K562 (cell line): ENCODE measurements at regions not wholly inside any gene's neighbourhood (a gene's known extent, or its start where the extent isn't known, plus 50 kb on each side); places are given as distances from the start of the nearest gene placed in this dataset.

Source experiments
- ATAC-seq: fragments of 200-7000 bp; cut with Tn5 transposase; 3 replicates; pipeline ENCODE4 v1.9.1; 2020; ENCODE audit warnings: moderate library complexity
- BruUV-seq: library from RNA; stranded (reverse); fragments of 400-500 nt; replicated peaks from 2 replicates; lab custom pipeline; 2021; lab: Mats Ljungman, UMichigan
- CTCF ChIA-PET: fragments of 300-600 bp; formaldehyde crosslinking; extraction: SDS; loops from one replicate; lab custom pipeline; 2021; ENCODE audit warnings: low intra/inter-chr PET ratio; lab: Yijun Ruan, JAX
- POLR2A ChIA-PET: fragments of 300-600, 350-650 bp; sonication (Branson Sonifier 250); formaldehyde crosslinking; extraction: SDS; loops from one replicate; lab custom pipeline; 2021; ENCODE audit warnings: antibody characterized with exemption, inconsistent platforms; lab: Yijun Ruan, JAX
- DNase-seq, 4 experiments: peaks; one replicate each; pipeline versions ENCODE4 v3.0.0 to v3.0.0-alpha.2; 2011 to 2018; ENCODE audit warnings: low spot score in 3 of 4, mixed read lengths in 3 of 4; ENCODE audit errors: extremely low read depth in 1 of 4
- FAIRE-seq: peaks from 2 replicates; lab custom pipeline; 2011; peaks lifted over from hg19 to GRCh38; lab: Jason Lieb, UNC
- H2AFZ ChIP-seq: 2 replicates; pipeline ENCODE4 v1.6.0; 2011; ENCODE audit warnings: low read depth, low read length, control low read depth, inconsistent platforms
- H3K27ac ChIP-seq: fragments of 200-600 bp; 3 replicates; pipeline ENCODE4 v1.8.0; 2011; ENCODE audit warnings: low read depth, mild to moderate bottlenecking, control low read depth, inconsistent platforms, low read length, moderate library complexity, mixed read lengths; ENCODE audit errors: extremely low read depth
- H3K27me3 ChIP-seq, 2 experiments: fragments of 300-600 bp in 1 of 2; 2 replicates in 1 of 2; 3 replicates in 1 of 2; pipeline versions ENCODE4 v1.6.0 to v1.8.0; 2011; ENCODE audit warnings: inconsistent platforms in 2 of 2, low read length in 2 of 2, mild to moderate bottlenecking in 1 of 2, mixed read lengths in 1 of 2, moderate library complexity in 1 of 2; ENCODE audit not compliant: control insufficient read depth in 2 of 2, insufficient read depth in 2 of 2
- H3K36me3 ChIP-seq: fragments of 300-600 bp; 3 replicates; pipeline ENCODE4 v1.8.0; 2011; ENCODE audit warnings: mild to moderate bottlenecking, low read length, inconsistent platforms; ENCODE audit not compliant: control insufficient read depth, insufficient read depth
- H3K4me1 ChIP-seq, 2 experiments: fragments of 200-600 bp in 1 of 2; replicated peaks in 1 of 2; 2 replicates in 1 of 2; 3 replicates in 1 of 2; pipeline versions ENCODE4 v1.5.1 to v1.8.0; 2011; ENCODE audit warnings: inconsistent platforms in 2 of 2, low read length in 2 of 2, mild to moderate bottlenecking in 1 of 2, mixed read lengths in 1 of 2, moderate library complexity in 1 of 2; ENCODE audit not compliant: control insufficient read depth in 2 of 2, insufficient read depth in 2 of 2
- H3K4me2 ChIP-seq: 2 replicates; pipeline ENCODE4 v1.6.1; 2011; ENCODE audit warnings: low read length, control low read depth, inconsistent platforms, mixed read lengths; ENCODE audit not compliant: insufficient read depth
- H3K4me3 ChIP-seq: fragments of 200-600 bp; sonication (generic), shearing (Covaris generic); 2 replicates; pipeline ENCODE4 v1.5.1; 2016; ENCODE audit warnings: control low read depth, inconsistent platforms
- H3K79me2 ChIP-seq: fragments of 200-600 bp; 3 replicates; pipeline ENCODE4 v1.8.0; 2011; ENCODE audit warnings: low read length, inconsistent platforms; ENCODE audit not compliant: control insufficient read depth, insufficient read depth
- H3K9ac ChIP-seq, 2 experiments: 2 replicates each; pipeline versions ENCODE4 v1.6.0 to v1.6.1; 2011; ENCODE audit warnings: low read depth in 2 of 2, low read length in 2 of 2, control low read depth in 1 of 2, inconsistent platforms in 1 of 2, mild to moderate bottlenecking in 1 of 2, mixed read lengths in 1 of 2; ENCODE audit not compliant: insufficient read depth in 1 of 2
- H3K9me1 ChIP-seq: one replicate; pipeline ENCODE4 v1.6.0; 2011; ENCODE audit warnings: inconsistent platforms, mild to moderate bottlenecking, low read length, moderate library complexity; ENCODE audit not compliant: control insufficient read depth, insufficient read depth
- H3K9me3 ChIP-seq: replicated peaks from 2 replicates; pipeline ENCODE4 v1.5.1; 2011; ENCODE audit warnings: low read depth, low read length, inconsistent platforms; ENCODE audit not compliant: control insufficient read depth, insufficient read depth
- H4K20me1 ChIP-seq: replicated peaks from 2 replicates; pipeline ENCODE4 v1.6.1; 2011; ENCODE audit warnings: low read length, inconsistent platforms, mixed read lengths; ENCODE audit not compliant: control insufficient read depth, insufficient read depth
- ETV6 ChIP-seq, 3 experiments: fragments of 150-350 bp in 1 of 3; sonication (generic) in 1 of 3; formaldehyde crosslinking in 1 of 3; IDR thresholded peaks; 2 replicates each; pipeline versions ENCODE4 v1.6.1 to v1.8.0; 2014 to 2022; ENCODE audit warnings: borderline replicate concordance in 2 of 3, low read depth in 2 of 3, antibody characterized with exemption in 1 of 3, low read length in 1 of 3, mild to moderate bottlenecking in 1 of 3, missing genetic modification reagents in 1 of 3
- HMG20A ChIP-seq: fragments of 450-650 bp; formaldehyde crosslinking; conservative IDR thresholded peaks from 2 replicates; pipeline ENCODE4 v1.4.0; 2020; ENCODE audit warnings: mild to moderate bottlenecking, mixed read lengths
- PHB ChIP-seq: fragments of 250-450 bp; sonication (Bioruptor Pico); IDR thresholded peaks from 2 replicates; pipeline ENCODE4 v1.5.0; 2021
- ZSCAN32 ChIP-seq: fragments of 450-650 bp; formaldehyde crosslinking; IDR thresholded peaks from 2 replicates; pipeline ENCODE4 v1.4.0; 2020; ENCODE audit warnings: mild to moderate bottlenecking, moderate library complexity
- WGBS: fragments of 100-300 bp; shearing (Covaris generic); methylation state at CpG from one replicate; pipeline ENCODE4 v1.1.6; 2016; ENCODE audit warnings: low coverage, mixed read lengths; ENCODE audit not compliant: insufficient coverage; ENCODE audit errors: missing lambda C conversion rate; 5-methylcytosine and 5-hydroxymethylcytosine counted together
- in situ Hi-C: fragments of 300-500 bp; cut with MboI; formaldehyde crosslinking; loops from 4 replicates; pipeline ENCODE4 v1.15.0; 2018; ENCODE audit warnings: inconsistent platforms, mixed read lengths
- intact Hi-C: fragments of 100-400 bp; cut with micrococcal nuclease; formaldehyde crosslinking; loops from 2 replicates; pipeline ENCODE4 v1.14.2; 2022
- TF ChIP-seq, protein P1 (sequence below), 2 experiments: fragments of 200-800 bp in 1 of 2; sonication (Bioruptor generic) in 1 of 2; sonication (generic) in 1 of 2; formaldehyde crosslinking in 1 of 2; IDR thresholded peaks in 1 of 2; conservative IDR thresholded peaks in 1 of 2; 2 replicates each; pipeline versions ENCODE4 v1.5.0 to v1.6.1; 2016 to 2020; ENCODE audit warnings: missing compliant biosample characterization in 1 of 2, missing genetic modification characterization in 1 of 2, missing genetic modification reagents in 1 of 2

DNA sequence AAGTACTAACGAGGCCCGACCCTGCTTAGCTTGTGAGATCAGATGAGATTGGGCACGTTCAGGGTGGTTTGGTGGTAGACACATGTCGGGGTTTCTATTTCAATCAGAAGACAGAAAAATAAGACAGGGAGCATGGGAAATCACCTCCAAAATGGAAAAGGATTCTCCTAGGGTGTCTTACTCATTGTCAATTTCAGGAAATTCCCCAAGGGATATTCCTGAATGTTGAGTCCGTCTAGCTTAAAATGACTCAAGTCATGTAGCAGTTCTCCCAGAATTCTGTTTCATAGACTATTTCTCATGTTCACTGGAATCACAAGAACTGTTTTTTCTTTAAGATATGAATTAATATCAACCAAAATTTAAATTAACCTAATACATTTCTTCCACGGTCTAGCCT lies 380.1 kb downstream of the EFNB2 start:
- Histone ChIP-seq H3K9me3 (no peaks in the 10 kb centered on the region), H3K27me3 (no peaks in the 10 kb centered on the region), H3K4me1 (no peaks in the 10 kb centered on the region), H3K36me3 (no peaks in the 10 kb centered on the region), H2AFZ (no peak overlapping the region), H3K4me3 (no peak overlapping the region), H3K27ac (no peak overlapping the region), H3K9ac (no peak overlapping the region), H3K9me1 (no peaks in the 10 kb centered on the region), H3K79me2 (no peaks in the 10 kb centered on the region), H4K20me1 (no peaks in the 10 kb centered on the region), H3K4me2 (no peak overlapping the region)
- ChIA-PET POLR2A (no interaction called here), CTCF (no interaction called here)
- intact Hi-C loops: no loop called here
- ATAC-seq (no peak), FAIRE-seq (no peak), DNase-seq (no peak)
- BruUV-seq: no TSS peak
- no peak for TF ChIP-seq ETV6 (IDR thresholded peaks at IDR 0.05; ENCODE audit: borderline replicate concordance in 1 of 2, low read depth in 2 of 2, low read length in 1 of 2)
- TF ChIP-seq ETV6 (CRISPR knock-in tag; IDR thresholded peaks at IDR 0.05; ENCODE audit: borderline replicate concordance): no peak
- TF ChIP-seq, protein P1, sequence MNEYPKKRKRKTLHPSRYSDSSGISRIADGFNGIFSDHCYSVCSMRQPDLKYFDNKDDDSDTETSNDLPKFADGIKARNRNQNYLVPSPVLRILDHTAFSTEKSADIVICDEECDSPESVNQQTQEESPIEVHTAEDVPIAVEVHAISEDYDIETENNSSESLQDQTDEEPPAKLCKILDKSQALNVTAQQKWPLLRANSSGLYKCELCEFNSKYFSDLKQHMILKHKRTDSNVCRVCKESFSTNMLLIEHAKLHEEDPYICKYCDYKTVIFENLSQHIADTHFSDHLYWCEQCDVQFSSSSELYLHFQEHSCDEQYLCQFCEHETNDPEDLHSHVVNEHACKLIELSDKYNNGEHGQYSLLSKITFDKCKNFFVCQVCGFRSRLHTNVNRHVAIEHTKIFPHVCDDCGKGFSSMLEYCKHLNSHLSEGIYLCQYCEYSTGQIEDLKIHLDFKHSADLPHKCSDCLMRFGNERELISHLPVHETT (CRISPR knock-in tag; conservative IDR thresholded peaks at IDR 0.05 in 1 of 2, IDR thresholded peaks at IDR 0.05 in 1 of 2): no peak
- no peak for TF ChIP-seq PHB (CRISPR knock-in tag)
- no peak for TF ChIP-seq HMG20A (CRISPR knock-in tag)
- TF ChIP-seq ZSCAN32 (CRISPR knock-in tag): no peak
- 1% methylated on average over 6 of the region's 6 CpGs for WGBS
- in situ Hi-C loops: no loop called here
